Erythroblast (primary cell): ENCODE measurements at regions not wholly inside any gene's neighbourhood (a gene's known extent, or its start where the extent isn't known, plus 50 kb on each side); places are given as distances from the start of the nearest gene placed in this dataset.
A peak's percentile ranks its signal among the peaks of the same experiment; 100 is the strongest.

Source experiments
- DNase-seq, 2 experiments: peaks; one replicate each; lab custom pipeline; 2025; lab: John Stamatoyannopoulos, UW
- GATA1 ChIP-seq: IDR thresholded peaks from 2 replicates; pipeline ENCODE4 v1.6.1; 2011; ENCODE audit warnings: low read depth, mild to moderate bottlenecking, control low read depth, low read length, moderate library complexity
- POLR2A ChIP-seq: IDR thresholded peaks from 2 replicates; pipeline ENCODE4 v1.6.1; 2011; ENCODE audit warnings: mild to moderate bottlenecking, low read length

DNA sequence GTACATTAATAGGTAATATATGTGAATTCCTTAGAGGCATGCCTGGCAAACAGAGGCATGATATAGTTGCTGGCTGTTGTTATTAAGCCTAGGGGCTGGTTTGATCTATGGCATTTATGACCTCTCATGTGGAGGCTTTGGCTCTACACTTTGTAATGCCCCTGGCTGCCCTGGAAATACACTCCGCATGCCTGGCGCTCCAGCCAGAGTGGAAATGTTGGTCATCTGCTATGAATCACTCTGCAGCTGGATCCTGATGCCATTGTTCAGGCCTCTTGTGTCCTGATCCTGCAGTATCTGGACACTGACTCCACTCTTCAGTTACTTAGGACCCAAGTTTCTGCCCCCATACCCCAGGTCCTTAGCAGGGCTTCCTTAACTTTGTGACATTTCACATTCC, 200.5 kb upstream of the PCSK2 start:
- no peak for TF ChIP-seq POLR2A
- no peak for TF ChIP-seq GATA1
- no peak for DNase-seq

DNA sequence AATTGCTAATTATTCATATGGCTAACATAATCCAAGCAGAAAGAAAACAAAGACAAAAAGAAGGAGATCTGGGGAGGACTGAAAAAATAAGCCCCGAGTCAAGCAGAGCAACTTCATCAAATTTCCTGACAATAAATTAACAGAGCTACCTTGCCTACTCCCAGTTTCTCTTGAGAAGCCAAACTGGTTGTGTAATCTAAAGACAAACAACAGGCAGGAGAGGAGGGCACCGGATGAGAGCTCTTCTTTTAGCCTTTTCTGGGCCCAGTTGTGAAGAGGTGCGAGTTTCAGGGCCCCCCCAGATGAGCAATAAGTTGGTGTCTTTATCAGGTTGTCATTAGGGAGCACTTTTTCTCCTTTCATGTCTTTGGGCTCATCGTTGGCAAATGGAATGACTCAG, 197.1 kb upstream of the PCSK2 start:
- DNase-seq, result no peak
- TF ChIP-seq POLR2A, result no peak
- no peak for TF ChIP-seq GATA1

DNA sequence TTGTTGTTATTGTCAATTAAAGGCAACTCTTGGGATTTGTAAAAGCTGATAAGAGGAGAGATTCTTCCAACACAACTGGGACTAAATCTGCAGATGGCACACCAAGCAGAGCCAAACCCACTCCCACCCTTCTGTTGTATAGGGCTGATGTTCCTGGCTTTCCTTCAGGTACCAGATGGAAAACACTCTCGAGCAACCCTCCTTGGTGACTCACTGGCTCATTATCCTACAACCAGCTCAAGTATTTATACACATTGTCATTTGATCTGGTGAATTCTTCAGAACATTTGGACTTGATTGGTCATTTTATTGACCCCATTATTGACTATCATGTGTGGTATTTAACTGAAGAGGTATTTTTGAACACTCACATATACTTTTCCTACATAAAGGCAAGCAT, 190.3 kb upstream of the PCSK2 start:
- TF ChIP-seq GATA1 (no peak), POLR2A (no peak)
- DNase-seq, result no peak

DNA sequence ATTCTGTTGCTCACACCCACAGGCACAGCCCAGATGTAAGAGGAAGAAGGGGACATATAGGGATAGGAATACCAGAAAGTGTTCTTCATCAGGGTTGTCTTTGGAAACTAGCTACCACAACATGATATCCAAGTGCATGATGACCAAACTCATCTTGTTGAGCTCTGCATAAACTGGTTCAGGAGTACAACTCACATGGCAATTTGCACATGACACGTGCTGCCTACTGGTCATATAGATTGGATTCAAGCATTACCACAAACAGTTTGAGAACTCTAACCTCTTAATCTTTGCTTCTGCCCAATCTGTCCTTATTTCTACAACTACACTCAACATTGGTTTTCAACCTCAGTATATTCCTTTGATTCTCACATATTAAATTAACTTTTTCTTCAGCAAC, 184.7 kb upstream of the PCSK2 start:
- TF ChIP-seq POLR2A, result no peak
- TF ChIP-seq GATA1, result no peak
- DNase-seq, result no peak

DNA sequence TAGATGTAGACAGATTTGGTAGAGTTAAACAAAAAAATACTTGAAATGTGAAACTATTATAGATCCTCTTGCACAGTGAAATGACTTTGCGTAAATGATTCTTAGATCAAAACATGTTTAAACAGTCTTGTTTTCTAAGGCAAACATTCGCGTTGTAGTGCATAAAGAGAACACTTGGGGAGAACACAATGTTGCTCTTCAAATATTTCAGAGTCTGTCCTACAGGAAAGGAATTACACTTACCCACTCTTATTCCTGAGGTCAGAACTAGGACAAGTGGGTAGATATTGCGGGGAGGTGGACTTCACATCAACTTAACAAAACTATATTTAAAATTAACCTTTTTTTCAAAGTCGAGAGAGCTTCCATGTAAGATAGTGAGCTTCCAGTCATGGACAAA, 183.5 kb upstream of the PCSK2 start:
- no peak for TF ChIP-seq GATA1
- TF ChIP-seq POLR2A, result no peak
- DNase-seq, result no peak

DNA sequence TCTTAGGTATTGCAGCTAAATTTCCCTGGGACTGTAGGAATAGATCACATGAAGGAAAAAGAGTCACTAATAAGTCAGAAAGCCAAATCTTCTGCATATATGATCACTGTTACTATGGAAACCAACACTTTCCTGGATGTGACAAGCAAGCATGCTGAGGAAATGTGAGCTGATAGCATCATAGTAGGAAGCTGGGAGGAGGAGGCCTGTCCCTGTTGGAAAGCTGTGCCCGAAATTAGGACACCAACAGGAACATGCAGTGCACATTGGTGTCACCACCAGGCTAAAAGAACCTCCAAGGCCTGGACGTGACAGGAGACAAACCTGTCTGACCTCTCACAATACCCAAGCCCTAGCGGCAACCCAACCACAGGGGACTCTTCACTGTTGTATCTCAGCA, 181.9 kb upstream of the PCSK2 start:
- TF ChIP-seq POLR2A (no peak), GATA1 (no peak)
- DNase-seq, result no peak

DNA sequence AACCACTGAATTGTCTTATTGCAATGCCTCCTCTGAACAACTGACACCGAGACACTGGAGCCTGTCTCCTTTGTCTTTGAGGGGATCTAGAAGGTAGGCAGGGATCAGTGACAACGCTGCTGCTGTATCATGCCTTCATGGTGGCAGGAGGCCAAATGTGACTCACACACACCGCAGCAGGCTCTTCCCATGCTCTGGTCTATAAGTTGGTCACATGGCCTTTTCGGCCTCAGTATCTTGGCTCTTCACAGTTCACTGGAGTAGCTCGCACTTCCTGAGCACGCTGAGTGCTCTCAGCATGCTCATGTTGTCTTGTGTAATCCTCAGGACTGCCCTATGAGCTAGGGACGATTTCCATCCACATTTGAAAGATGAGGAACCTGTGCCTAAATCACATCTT, 167.4 kb upstream of the PCSK2 start:
- DNase-seq, result peak in 1 of 2 experiments; percentile 1
- no peak for TF ChIP-seq GATA1
- TF ChIP-seq POLR2A, result no peak

DNA sequence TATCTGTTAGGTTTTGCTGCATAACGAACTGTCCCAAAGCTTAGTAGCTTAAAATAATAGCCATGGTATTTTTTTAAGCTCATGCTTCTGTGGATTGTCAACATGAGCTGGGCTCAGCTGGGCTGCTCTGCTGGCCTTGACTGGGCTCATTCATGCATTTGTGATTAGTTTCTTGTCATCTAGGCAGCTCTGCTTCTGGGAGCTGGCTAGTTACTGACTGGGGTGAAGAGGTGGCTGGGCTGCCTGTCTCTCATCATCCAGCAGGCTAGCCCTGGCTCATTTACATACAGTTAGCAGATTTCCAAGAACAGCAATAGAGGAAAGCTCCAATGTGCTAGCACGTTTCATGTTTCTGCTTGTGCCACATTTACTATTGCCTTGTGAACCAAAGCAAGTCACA, 165.1 kb upstream of the PCSK2 start:
- DNase-seq, result no peak
- TF ChIP-seq POLR2A (no peak), GATA1 (no peak)

DNA sequence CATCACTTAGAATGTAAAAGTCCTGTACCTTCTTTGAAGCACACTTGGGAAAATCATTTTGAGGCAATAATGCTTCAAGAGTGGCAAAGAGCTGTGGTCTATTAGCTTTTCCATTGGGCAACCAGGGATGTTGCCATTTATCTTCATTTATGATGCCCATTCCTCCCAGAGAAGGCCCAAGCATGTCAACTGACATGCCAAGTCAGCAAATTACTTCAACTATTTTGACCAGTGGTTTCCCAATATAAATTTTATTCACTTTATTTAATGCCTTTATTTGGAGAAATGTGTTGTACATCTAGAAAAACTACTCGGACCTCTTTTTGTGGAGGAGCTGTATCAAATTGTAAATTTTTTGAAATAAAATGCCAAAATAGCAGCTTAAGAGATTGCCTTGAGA, 164.1 kb upstream of the PCSK2 start:
- no peak for TF ChIP-seq GATA1
- no peak for TF ChIP-seq POLR2A
- no peak for DNase-seq

DNA sequence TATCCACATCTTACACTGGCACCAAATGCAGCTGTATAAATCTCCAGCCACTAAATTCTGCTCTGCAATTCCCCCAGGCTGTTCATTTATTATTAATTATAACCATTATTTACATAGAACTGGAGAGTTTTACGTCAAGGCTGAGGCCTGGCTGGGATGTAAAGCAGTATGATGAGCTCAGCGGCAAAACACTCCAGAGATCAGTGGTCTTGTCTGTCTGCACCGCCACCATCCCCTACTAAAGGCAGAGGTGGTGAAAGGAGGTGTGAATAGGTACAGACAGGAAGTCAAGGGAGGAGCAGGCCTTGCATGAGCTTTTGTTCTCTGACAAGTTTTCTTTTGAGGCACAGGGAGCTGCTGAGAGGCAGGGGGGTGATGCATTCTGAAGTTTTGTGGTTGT, 159.9 kb upstream of the PCSK2 start:
- DNase-seq, result no peak
- TF ChIP-seq POLR2A, result no peak

DNA sequence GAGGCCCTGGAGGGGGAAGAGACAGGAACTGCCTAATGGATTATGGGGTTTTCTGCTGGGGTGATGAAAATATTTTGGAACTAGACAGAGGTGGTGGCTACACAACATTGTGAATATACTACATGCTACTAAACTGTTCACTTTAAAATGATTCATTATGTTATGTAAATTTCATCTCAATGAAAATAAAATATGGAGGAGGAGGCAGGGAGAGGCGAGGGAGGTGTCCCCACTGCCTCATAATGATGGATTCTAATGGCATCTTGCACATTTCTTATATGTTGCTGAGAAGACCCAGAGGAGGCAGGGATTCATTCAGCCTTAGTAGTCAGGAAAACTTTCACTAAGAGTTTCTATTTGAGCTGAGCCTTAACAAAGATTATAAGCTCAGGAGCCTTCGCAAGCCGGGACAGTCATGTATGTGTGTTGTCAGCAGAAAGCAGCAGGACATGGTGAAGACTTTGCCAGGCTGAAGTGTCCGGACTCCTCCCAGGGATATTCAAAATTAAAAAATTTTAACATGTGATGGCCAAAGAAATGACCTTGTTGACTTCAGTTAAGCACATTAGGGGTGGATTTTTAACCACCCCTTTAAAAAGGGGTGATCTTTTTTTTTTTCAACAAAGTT, 158.6 kb upstream of the PCSK2 start:
- TF ChIP-seq GATA1, result no peak
- no peak for TF ChIP-seq POLR2A
- DNase-seq, result no peak

DNA sequence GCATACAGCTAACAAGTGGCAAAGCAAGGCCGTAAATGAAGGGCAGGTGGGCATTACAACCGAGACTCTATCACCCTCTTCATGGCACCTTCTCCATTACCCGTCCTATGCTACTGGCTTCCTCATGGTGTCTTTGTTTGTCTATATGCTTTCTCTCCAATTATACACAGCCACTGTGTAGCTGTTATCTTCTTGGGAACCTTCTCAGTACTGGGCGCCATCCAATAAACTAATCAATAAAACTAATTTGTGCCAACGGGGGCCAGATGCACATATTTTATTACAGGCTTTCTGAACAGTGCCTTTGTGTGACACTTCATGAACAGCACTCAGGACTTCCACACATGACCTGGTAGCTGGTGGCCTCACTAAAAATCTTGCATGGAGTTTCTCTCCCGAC, 149.8 kb upstream of the PCSK2 start:
- no peak for TF ChIP-seq GATA1
- TF ChIP-seq POLR2A, result no peak
- no peak for DNase-seq

DNA sequence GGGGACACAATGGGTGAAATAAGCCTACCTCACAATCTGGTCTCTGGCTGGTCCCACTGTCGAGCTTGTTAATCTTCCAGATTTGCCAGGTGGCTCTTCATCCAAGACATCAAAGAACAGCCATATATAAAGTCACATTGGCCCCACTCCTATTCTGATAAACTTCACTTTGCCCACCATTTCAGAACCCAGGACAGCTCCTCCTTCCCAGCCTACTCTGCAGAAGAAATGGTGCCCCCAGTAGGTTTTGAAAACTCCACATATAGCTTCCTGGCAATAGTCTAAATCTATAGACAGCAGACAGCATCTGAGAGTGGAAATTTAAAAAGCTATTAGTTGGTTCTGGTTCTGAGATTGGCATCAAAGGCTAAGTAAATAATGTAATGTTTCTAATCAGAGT, 143.1 kb upstream of the PCSK2 start:
- no peak for DNase-seq
- TF ChIP-seq POLR2A, result no peak
- no peak for TF ChIP-seq GATA1

DNA sequence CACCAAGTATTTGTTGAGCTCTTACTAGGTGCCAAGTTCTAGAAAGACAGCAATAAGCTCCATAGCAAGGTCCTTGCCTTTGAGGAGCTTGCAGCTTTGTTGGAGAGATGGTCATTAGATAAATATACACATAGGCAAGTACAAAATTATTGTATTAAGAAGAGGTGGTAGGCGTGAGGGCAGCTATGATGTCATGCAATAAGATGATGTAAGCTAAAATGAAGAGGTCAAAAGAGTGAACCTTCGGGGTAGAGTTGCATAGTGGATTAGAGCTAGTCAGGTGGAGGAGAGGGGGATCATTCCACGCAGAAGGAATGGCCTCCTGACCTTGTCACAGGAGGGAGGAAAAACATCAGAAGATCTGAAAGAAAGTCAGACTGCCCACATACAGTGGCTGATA, 141.9 kb upstream of the PCSK2 start:
- TF ChIP-seq POLR2A, result no peak
- TF ChIP-seq GATA1, result no peak
- no peak for DNase-seq

DNA sequence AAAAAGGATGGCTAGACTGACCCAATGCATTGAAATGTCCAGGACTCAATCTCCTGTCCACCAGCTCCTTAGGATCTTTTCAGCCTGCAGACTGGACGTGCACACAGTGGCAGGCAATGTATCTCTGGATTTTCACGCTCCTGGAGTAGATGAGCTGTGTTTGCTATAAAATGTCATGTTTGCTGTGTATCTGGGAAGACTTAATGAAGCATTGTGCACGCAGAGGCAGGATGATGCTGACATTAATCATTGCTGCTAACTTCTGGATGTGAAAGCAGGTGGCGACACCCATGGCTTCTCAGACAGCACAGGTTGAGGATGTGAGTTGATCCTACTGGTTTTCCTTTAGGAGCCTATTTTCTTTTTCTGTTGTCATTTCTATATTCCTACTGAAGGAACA, 133.1 kb upstream of the PCSK2 start:
- DNase-seq, result no peak
- TF ChIP-seq POLR2A (no peak), GATA1 (no peak)
